Fibroblast of lung (primary cell): ENCODE measurements at regions not wholly inside any gene's neighbourhood (a gene's known extent, or its start where the extent isn't known, plus 50 kb on each side); places are given as distances from the start of the nearest gene placed in this dataset.

ENCODE experiments used
- DNase-seq, 2 donors: peaks; one replicate each; pipeline versions ENCODE4 v3.0.0 to v3.0.0-alpha.2; 2010; ENCODE audit warnings: low read depth in 2 of 2
- H2AFZ ChIP-seq: 2 replicates; pipeline ENCODE4 v1.5.1; 2012; ENCODE audit warnings: low read length, control low read depth, inconsistent platforms
- H3K27ac ChIP-seq: 2 replicates; pipeline ENCODE4 v1.5.1; 2011; ENCODE audit warnings: low read length, control low read depth; ENCODE audit not compliant: insufficient read depth
- H3K27me3 ChIP-seq: 2 replicates; pipeline ENCODE4 v1.5.1; 2011; ENCODE audit warnings: mild to moderate bottlenecking, low read length; ENCODE audit not compliant: control insufficient read depth, insufficient read depth
- H3K36me3 ChIP-seq: 2 replicates; pipeline ENCODE4 v1.5.1; 2011; ENCODE audit warnings: low read length; ENCODE audit not compliant: control insufficient read depth, insufficient read depth
- H3K4me1 ChIP-seq: 2 replicates; pipeline ENCODE4 v1.5.1; 2011; ENCODE audit warnings: low read length; ENCODE audit not compliant: control insufficient read depth, insufficient read depth; ENCODE audit errors: extremely low read depth
- H3K4me2 ChIP-seq: 2 replicates; pipeline ENCODE4 v1.5.1; 2011; ENCODE audit warnings: low read length, control low read depth; ENCODE audit not compliant: insufficient read depth; ENCODE audit errors: extremely low read depth
- H3K4me3 ChIP-seq, 4 experiments: fragments of 200-600 bp in 1 of 4; sonication (generic) in 1 of 4; replicated peaks in 1 of 4; 2 replicates each; pipeline ENCODE4 v1.5.1; 2011 to 2016; ENCODE audit warnings: low read length in 4 of 4, low read depth in 3 of 4, mild to moderate bottlenecking in 3 of 4, control low read depth in 2 of 4, inconsistent platforms in 1 of 4, mixed read lengths in 1 of 4; ENCODE audit not compliant: insufficient read depth in 1 of 4; ENCODE audit errors: control extremely low read depth in 1 of 4
- H3K79me2 ChIP-seq: 2 replicates; pipeline ENCODE4 v1.5.1; 2012; ENCODE audit warnings: mild to moderate bottlenecking, low read length, inconsistent platforms; ENCODE audit not compliant: control insufficient read depth, insufficient read depth
- H3K9ac ChIP-seq: 2 replicates; pipeline ENCODE4 v1.5.1; 2011; ENCODE audit warnings: mild to moderate bottlenecking, low read length, control low read depth; ENCODE audit not compliant: insufficient read depth
- H3K9me3 ChIP-seq: 2 replicates; pipeline ENCODE4 v1.5.1; 2012; ENCODE audit warnings: low read depth, low read length; ENCODE audit not compliant: control insufficient read depth, insufficient read depth
- H4K20me1 ChIP-seq: 2 replicates; pipeline ENCODE4 v1.5.1; 2011; ENCODE audit warnings: low read length; ENCODE audit not compliant: control insufficient read depth, insufficient read depth; ENCODE audit errors: extremely low read depth
- CTCF ChIP-seq, 2 donors: IDR thresholded peaks in 1 of 2; conservative IDR thresholded peaks in 1 of 2; 1 replicate in 1 of 2; 2 replicates in 1 of 2; pipeline ENCODE4 v1.5.1; 2011 to 2012; ENCODE audit warnings: low read length in 2 of 2, control low read depth in 1 of 2, inconsistent platforms in 1 of 2, low read depth in 1 of 2, mild to moderate bottlenecking in 1 of 2
- EZH2 ChIP-seq: IDR thresholded peaks from 2 replicates; pipeline ENCODE4 v1.5.1; 2012; ENCODE audit warnings: low read length, control low read depth, mild to moderate bottlenecking; ENCODE audit errors: missing control alignments

GRCh38 chr6:113458368-113459010 is 398.7 kb upstream of the MARCKS start:
- Histone ChIP-seq H2AFZ (no peak overlapping the region), H3K9ac (no peak overlapping the region), H3K27ac (no peak overlapping the region)

GRCh38 chr6:113461153-113461932 is 395.8 kb upstream of the MARCKS start:
- no peak overlapping the region for H3K4me2 ChIP-seq
- peak; percentile 18 to 36 for TF ChIP-seq CTCF (conservative IDR thresholded peaks at IDR 0.05 in 1 of 2, IDR thresholded peaks at IDR 0.05 in 1 of 2; ENCODE audit: low read depth in 1 of 2, low read length in 2 of 2)
- TF ChIP-seq EZH2, result no peak
- no peak overlapping the region for H3K4me3 ChIP-seq
- no peaks in the 10 kb centered on the region for H3K36me3 ChIP-seq
- no peak overlapping the region for H3K27ac ChIP-seq
- peak in 1 of 2 donors; percentile 65 for DNase-seq
- H2AFZ ChIP-seq, result no peak overlapping the region
- no peak overlapping the region for H3K9ac ChIP-seq
- no peaks in the 10 kb centered on the region for H3K79me2 ChIP-seq
- no peaks in the 10 kb centered on the region for H3K27me3 ChIP-seq
- peaks cover 21% of the 10 kb centered on the region for H3K4me1 ChIP-seq
- no peaks in the 10 kb centered on the region for H3K9me3 ChIP-seq
- H4K20me1 ChIP-seq, result no peaks in the 10 kb centered on the region

More at GRCh38 chr6:113458368-113459010, 398.7 kb upstream of the MARCKS start:
- no peaks in the 10 kb centered on the region for H3K79me2 ChIP-seq
- H3K4me1 ChIP-seq, result peaks cover 8% of the 10 kb centered on the region
- peak in 1 of 2 donors; percentile 57 for DNase-seq
- H3K4me2 ChIP-seq, result no peak overlapping the region
- H3K27me3 ChIP-seq, result no peaks in the 10 kb centered on the region
- TF ChIP-seq CTCF (conservative IDR thresholded peaks at IDR 0.05 in 1 of 2, IDR thresholded peaks at IDR 0.05 in 1 of 2; ENCODE audit: low read depth in 1 of 2, low read length in 2 of 2) (no peak), EZH2 (no peak)
- H4K20me1 ChIP-seq, result no peaks in the 10 kb centered on the region
- no peaks in the 10 kb centered on the region for H3K9me3 ChIP-seq
- H3K36me3 ChIP-seq, result no peaks in the 10 kb centered on the region
- no peak overlapping the region for H3K4me3 ChIP-seq

GRCh38 chr6:113464536-113464935 is 392.6 kb upstream of the MARCKS start:
- H3K9ac ChIP-seq, result no peak overlapping the region
- peaks cover 13% of the 10 kb centered on the region for H3K4me1 ChIP-seq
- H3K27ac ChIP-seq, result peak overlapping the region; percentile 22
- no peak for TF ChIP-seq EZH2
- TF ChIP-seq CTCF (conservative IDR thresholded peaks at IDR 0.05 in 1 of 2, IDR thresholded peaks at IDR 0.05 in 1 of 2; ENCODE audit: low read depth in 1 of 2, low read length in 2 of 2), result no peak
- no peak for DNase-seq
- no peak overlapping the region for H2AFZ ChIP-seq
- H3K36me3 ChIP-seq, result no peaks in the 10 kb centered on the region
- H3K27me3 ChIP-seq, result no peaks in the 10 kb centered on the region
- no peaks in the 10 kb centered on the region for H4K20me1 ChIP-seq
- H3K9me3 ChIP-seq, result no peaks in the 10 kb centered on the region
- no peak overlapping the region for H3K4me2 ChIP-seq
- no peaks in the 10 kb centered on the region for H3K79me2 ChIP-seq
- no peak overlapping the region for H3K4me3 ChIP-seq
